ENCODE measurements at regions not wholly inside any gene's neighbourhood (a gene's known extent, or its start where the extent isn't known, plus 50 kb on each side); places are given as distances from the start of the nearest gene placed in this dataset.

- TF ChIP-seq, protein P1, sequence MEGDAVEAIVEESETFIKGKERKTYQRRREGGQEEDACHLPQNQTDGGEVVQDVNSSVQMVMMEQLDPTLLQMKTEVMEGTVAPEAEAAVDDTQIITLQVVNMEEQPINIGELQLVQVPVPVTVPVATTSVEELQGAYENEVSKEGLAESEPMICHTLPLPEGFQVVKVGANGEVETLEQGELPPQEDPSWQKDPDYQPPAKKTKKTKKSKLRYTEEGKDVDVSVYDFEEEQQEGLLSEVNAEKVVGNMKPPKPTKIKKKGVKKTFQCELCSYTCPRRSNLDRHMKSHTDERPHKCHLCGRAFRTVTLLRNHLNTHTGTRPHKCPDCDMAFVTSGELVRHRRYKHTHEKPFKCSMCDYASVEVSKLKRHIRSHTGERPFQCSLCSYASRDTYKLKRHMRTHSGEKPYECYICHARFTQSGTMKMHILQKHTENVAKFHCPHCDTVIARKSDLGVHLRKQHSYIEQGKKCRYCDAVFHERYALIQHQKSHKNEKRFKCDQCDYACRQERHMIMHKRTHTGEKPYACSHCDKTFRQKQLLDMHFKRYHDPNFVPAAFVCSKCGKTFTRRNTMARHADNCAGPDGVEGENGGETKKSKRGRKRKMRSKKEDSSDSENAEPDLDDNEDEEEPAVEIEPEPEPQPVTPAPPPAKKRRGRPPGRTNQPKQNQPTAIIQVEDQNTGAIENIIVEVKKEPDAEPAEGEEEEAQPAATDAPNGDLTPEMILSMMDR (IDR thresholded peaks at IDR 0.05): no peak
- no peak for TF ChIP-seq POLR2A (IDR thresholded peaks at IDR 0.05)
Measured at GRCh38 chr13:111978546-111978945, 88.4 kb upstream of the SOX1 start.

Measured in body of pancreas (tissue), 4 donors.